Motor neuron (in vitro differentiated cells): ENCODE measurements at regions not wholly inside any gene's neighbourhood (a gene's known extent, or its start where the extent isn't known, plus 50 kb on each side); places are given as distances from the start of the nearest gene placed in this dataset.

Experiments used
- ATAC-seq, 8 experiments: fragments of 200-7000 bp; cut with Tn5 transposase; replicated peaks in 6 of 8; 2 replicates each; pipeline ENCODE4 v1.8.0; 2021; ENCODE audit warnings: mild to moderate bottlenecking in 8 of 8, moderate library complexity in 8 of 8
- H3K27ac ChIP-seq, 2 donors: fragments of 250-450 bp; sonication (Bioruptor Pico); 2 replicates each; pipeline ENCODE4 v1.9.0; 2021; ENCODE audit warnings: antibody characterized with exemption in 2 of 2, mild to moderate bottlenecking in 2 of 2, moderate library complexity in 1 of 2
- H3K4me1 ChIP-seq, 2 donors: fragments of 250-450 bp; sonication (Bioruptor Pico); replicated peaks in 1 of 2; 2 replicates each; pipeline ENCODE4 v1.6.1; 2021; ENCODE audit warnings: antibody characterized with exemption in 2 of 2, mild to moderate bottlenecking in 2 of 2, moderate library complexity in 1 of 2
- H3K4me3 ChIP-seq, 5 donors: fragments of 250-450 bp; sonication (Bioruptor Pico); 2 replicates each; pipeline ENCODE4 v1.9.0; 2021; ENCODE audit warnings: antibody characterized with exemption in 5 of 5, mild to moderate bottlenecking in 5 of 5, moderate library complexity in 4 of 5
- WGBS, 10 experiments: fragments of 450-650 bp; shearing (Covaris generic); methylation state at CpG; one replicate each; pipeline ENCODE4 v1.0.0; 2022; 5-methylcytosine and 5-hydroxymethylcytosine counted together
- in situ Hi-C, 9 experiments: fragments of 400-800 bp; cut with MboI; loops; one replicate each; pipeline ENCODE4 v1.15.0; 2021; ENCODE audit warnings: low sequenced_read_pairs in 9 of 9, low pct_unique_long_range_greater_than_20kb in 2 of 9; ENCODE audit not compliant: unreplicated experiment in 9 of 9

- in situ Hi-C loops: no loop called here
- H3K4me1 ChIP-seq: peaks cover 15 to 29% of the 10 kb centered on the region in 2 donors
- peak in 4 of 8 experiments; percentile 58 to 95 (median 88) for ATAC-seq
- no peak overlapping the region for H3K4me3 ChIP-seq
- 0 to 80% (median 8%) methylated on average over 1 to 7 of the region's 7 CpGs for WGBS, 10 experiments
- no peak overlapping the region for H3K27ac ChIP-seq
Observed at GRCh38 chr10:2282202-2282601, 544.9 kb upstream of the ADARB2 start.

- in situ Hi-C loops: no loop called here
- WGBS, 10 experiments: 0 to 100% (median 88%) methylated on average over 1 to 5 of the region's 5 CpGs
- no peak overlapping the region for H3K4me3 ChIP-seq
- peak in 2 of 8 experiments; percentile 40 to 49 for ATAC-seq
- H3K27ac ChIP-seq: no peak overlapping the region
- H3K4me1 ChIP-seq: peaks cover 9 to 27% of the 10 kb centered on the region in 2 donors
Observed at GRCh38 chr10:2280713-2281300, 543.5 kb upstream of the ADARB2 start.

- Histone ChIP-seq H3K4me3 (no peak overlapping the region), H3K4me1 (peaks cover 9 to 22% of the 10 kb centered on the region in 2 donors), H3K27ac (no peak overlapping the region)
- 0 to 93% (median 71%) methylated on average over 1 to 4 of the region's 4 CpGs; no CpG with 5 or more reads in 2 of the 10 experiments for WGBS, 10 experiments
- peak in 1 of 8 experiments; percentile 24 for ATAC-seq
- in situ Hi-C loops: no loop called here
Observed at GRCh38 chr10:2279711-2280110, 542.4 kb upstream of the ADARB2 start.

GRCh38 chr10:2278363-2278762 lies 541.0 kb upstream of the ADARB2 start:
- in situ Hi-C loops: no loop called here
- 0 to 58% (median 17%) methylated on average over 1 to 9 of the region's 11 CpGs; no CpG with 5 or more reads in 1 of the 10 experiments for WGBS, 10 experiments
- Histone ChIP-seq H3K4me1 (peaks cover 9 to 22% of the 10 kb centered on the region in 2 donors), H3K4me3 (no peak overlapping the region), H3K27ac (no peak overlapping the region)
- peak in 3 of 8 experiments; percentile 20 to 54 (median 39) for ATAC-seq

- in situ Hi-C loops: no loop called here
- no peak for ATAC-seq
- H3K27ac ChIP-seq: no peak overlapping the region
- no peaks in the 10 kb centered on the region for H3K4me1 ChIP-seq
- H3K4me3 ChIP-seq: no peak overlapping the region
Observed at GRCh38 chr10:2263561-2263960, 526.2 kb upstream of the ADARB2 start.

- 8 to 100% (median 53%) methylated on average over 1 to 4 of the region's 4 CpGs; no CpG with 5 or more reads in 4 of the 10 experiments for WGBS, 10 experiments
- no peak for ATAC-seq
Observed at GRCh38 chr10:2262878-2263277, 525.6 kb upstream of the ADARB2 start.

GRCh38 chr10:2262333-2262732 lies 525.0 kb upstream of the ADARB2 start:
- Histone ChIP-seq H3K27ac (no peak overlapping the region), H3K4me1 (no peaks in the 10 kb centered on the region), H3K4me3 (no peak overlapping the region)
- WGBS, 10 experiments: 0 to 98% (median 65%) methylated on average over 1 to 2 of the region's 2 CpGs
- no peak for ATAC-seq
- in situ Hi-C loops: no loop called here

More at GRCh38 chr10:2262878-2263277, 525.6 kb upstream of the ADARB2 start:
- Histone ChIP-seq H3K4me1 (no peaks in the 10 kb centered on the region), H3K4me3 (no peak overlapping the region), H3K27ac (no peak overlapping the region)
- in situ Hi-C loops: no loop called here

- no peak for ATAC-seq
- in situ Hi-C loops: no loop called here
- no peak overlapping the region for H3K27ac ChIP-seq
- WGBS, 10 experiments: 0 to 90% (median 81%) methylated on average over 1 to 7 of the region's 7 CpGs; no CpG with 5 or more reads in 4 of the 10 experiments
- H3K4me3 ChIP-seq: no peak overlapping the region
- peaks cover 0 to 14% of the 10 kb centered on the region in 2 donors for H3K4me1 ChIP-seq
Observed at GRCh38 chr10:2256241-2256640, 518.9 kb upstream of the ADARB2 start.

GRCh38 chr10:2252096-2252495 lies 514.8 kb upstream of the ADARB2 start:
- ATAC-seq: no peak
- Histone ChIP-seq H3K4me1 (peaks cover 0 to 14% of the 10 kb centered on the region in 2 donors), H3K4me3 (no peak overlapping the region), H3K27ac (no peak overlapping the region)
- in situ Hi-C loops: no loop called here
- WGBS, 10 experiments: 0 to 100% (median 74%) methylated on average over 2 to 6 of the region's 6 CpGs

- no peak for ATAC-seq
- H3K4me3 ChIP-seq: no peak overlapping the region
- 0 to 100% (median 78%) methylated on average over 2 to 8 of the region's 8 CpGs; no CpG with 5 or more reads in 1 of the 10 experiments for WGBS, 10 experiments
Observed at GRCh38 chr10:2251631-2252030, 514.3 kb upstream of the ADARB2 start.

GRCh38 chr10:2246747-2247146 lies 509.4 kb upstream of the ADARB2 start:
- no peak for ATAC-seq
- in situ Hi-C loops: no loop called here
- no peak overlapping the region for H3K4me3 ChIP-seq
- peaks cover 0 to 5% of the 10 kb centered on the region in 2 donors for H3K4me1 ChIP-seq
- no peak overlapping the region for H3K27ac ChIP-seq
- 20 to 100% (median 82%) methylated on average over 2 to 5 of the region's 5 CpGs for WGBS, 10 experiments

More at GRCh38 chr10:2251631-2252030, 514.3 kb upstream of the ADARB2 start:
- in situ Hi-C loops: no loop called here
- H3K27ac ChIP-seq: no peak overlapping the region
- peaks cover 0 to 14% of the 10 kb centered on the region in 2 donors for H3K4me1 ChIP-seq

- 25 to 100% (median 100%) methylated on average over 1 to 3 of the region's 5 CpGs; no CpG with 5 or more reads in 4 of the 10 experiments for WGBS, 10 experiments
- Histone ChIP-seq H3K4me1 (no peaks in the 10 kb centered on the region), H3K27ac (no peak overlapping the region), H3K4me3 (no peak overlapping the region)
- ATAC-seq: no peak
- in situ Hi-C loops: no loop called here
Observed at GRCh38 chr10:2245580-2245979, 508.3 kb upstream of the ADARB2 start.

- ATAC-seq: no peak
- H3K4me3 ChIP-seq: no peak overlapping the region
- 50 to 100% (median 93%) methylated on average over 2 to 9 of the region's 12 CpGs; no CpG with 5 or more reads in 5 of the 10 experiments for WGBS, 10 experiments
- no peak overlapping the region for H3K27ac ChIP-seq
- no peaks in the 10 kb centered on the region for H3K4me1 ChIP-seq
- in situ Hi-C loops: no loop called here
Observed at GRCh38 chr10:2244471-2244870, 507.1 kb upstream of the ADARB2 start.

- whole genome bisulfite sequencing, 10 experiments: 0 to 100% (median 69%) methylated on average over 1 to 5 of the region's 5 CpGs
- H3K27ac ChIP-seq: no peak overlapping the region
- in situ Hi-C loops: no loop called here
- H3K4me3 ChIP-seq: no peak overlapping the region
- ATAC-seq: no peak
- H3K4me1 ChIP-seq: no peaks in the 10 kb centered on the region
Observed at GRCh38 chr10:2236876-2237275, 499.6 kb upstream of the ADARB2 start.
